Pancreas (tissue), 10 donors: ENCODE measurements at regions not wholly inside any gene's neighbourhood (a gene's known extent, or its start where the extent isn't known, plus 50 kb on each side); places are given as distances from the start of the nearest gene placed in this dataset.

ENCODE experiments used
- ATAC-seq, 4 donors: fragments of 200-7000 bp; cut with Tn5 transposase; one replicate each; pipeline versions ENCODE4 v1.8.0 to v1.9.1; 2020; ENCODE audit warnings: mild to moderate bottlenecking in 4 of 4, moderate library complexity in 4 of 4
- DNase-seq, 6 donors: peaks; one replicate each; pipeline ENCODE4 v3.0.0-alpha.2; 2020
- FAIRE-seq: peaks from 2 replicates; lab custom pipeline; 2012; peaks lifted over from hg19 to GRCh38; lab: Jason Lieb, UNC
- H3K27ac ChIP-seq, 4 donors: fragments of 200-600 bp; sonication (generic); 1 replicate in 3 of 4; 2 replicates in 1 of 4; pipeline versions ENCODE4 v1.5.0 to v1.8.0; 2020
- H3K27me3 ChIP-seq, 4 donors: fragments of 200-600 bp; one replicate each; pipeline ENCODE4 v1.8.0; 2021
- H3K36me3 ChIP-seq, 3 donors: fragments of 200-600 bp; sonication (generic) in 1 of 3; one replicate each; pipeline versions ENCODE4 v1.5.0 to v1.8.0; 2020 to 2021
- H3K4me1 ChIP-seq, 3 donors: fragments of 200-600 bp; one replicate each; pipeline ENCODE4 v1.8.0; 2021
- H3K4me3 ChIP-seq, 4 donors: fragments of 200-600 bp; sonication (generic) in 2 of 4; one replicate each; pipeline versions ENCODE4 v1.5.0 to v1.8.0; 2020 to 2021
- H3K9me3 ChIP-seq, 4 donors: fragments of 200-600 bp; one replicate each; pipeline ENCODE4 v1.8.0; 2021
- WGBS, 2 donors: extraction: QIAGEN DNeasy Blood & Tissue Kit; methylation state at CpG; one replicate each; pipeline ENCODE4 v1.1.7; 2013; 5-methylcytosine and 5-hydroxymethylcytosine counted together
- intact Hi-C, 3 donors: fragments of 100-400 bp; cut with DNase I; formaldehyde crosslinking; loops; one replicate each; pipeline versions ENCODE4 v1.11.1 to v1.14.2; 2022
- TF ChIP-seq, protein P1 (sequence below), 4 donors: fragments of 200-600 bp; sonication (generic) in 3 of 4; IDR thresholded peaks; one replicate each; pipeline versions ENCODE4 v1.5.0 to v1.8.0; 2021; ENCODE audit warnings: antibody characterized with exemption in 4 of 4
- donor health status: healthy with polysubstance abuse.
- donor health status: DM: no; HTN: no; CAD: no; lungs with moderate emphysema.
- donor health status: DM: no; HTN: no; CAD: no.
- donor health status: control.
- donor health status: control.
- donor health status: Bipolar disorder and iron deficiency.
- donor health status: DM: yes; HTN: yes; CAD: no.
- donor health status: DM: no; HTN: no; CAD: no.
- donor health status: DM: no; HTN: no; CAD: no.
- donor health status: DM: yes; HTN: yes; CAD: no.

DNA sequence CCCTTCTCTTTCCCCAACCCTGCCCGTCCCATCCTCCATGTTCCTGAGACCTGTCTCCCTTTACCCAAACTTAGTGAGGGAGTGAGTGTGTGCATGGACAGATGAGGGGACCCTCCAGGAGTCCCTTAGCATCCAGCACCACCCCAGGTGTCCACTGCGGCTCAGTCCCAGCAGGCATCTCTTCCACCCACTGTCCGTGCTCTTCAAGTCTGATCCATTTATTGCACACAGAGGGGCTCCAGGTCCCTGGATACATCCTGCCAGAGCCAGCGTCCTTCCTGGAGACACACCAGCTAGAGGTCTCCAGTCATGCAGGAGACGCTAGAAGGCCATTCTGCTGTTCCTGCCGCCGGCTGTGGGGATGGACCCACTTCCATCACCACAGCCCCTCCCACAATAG lies 239.2 kb downstream of the ADGRD1 start:
- no peaks in the 10 kb centered on the region for H3K27me3 ChIP-seq
- ATAC-seq: no peak
- no peaks in the 10 kb centered on the region for H3K4me1 ChIP-seq
- WGBS, 2 donors: 60 to 71% methylated on average over 7 of the region's 7 CpGs
- no peak for FAIRE-seq
- no peak overlapping the region for H3K4me3 ChIP-seq
- TF ChIP-seq, protein P1, sequence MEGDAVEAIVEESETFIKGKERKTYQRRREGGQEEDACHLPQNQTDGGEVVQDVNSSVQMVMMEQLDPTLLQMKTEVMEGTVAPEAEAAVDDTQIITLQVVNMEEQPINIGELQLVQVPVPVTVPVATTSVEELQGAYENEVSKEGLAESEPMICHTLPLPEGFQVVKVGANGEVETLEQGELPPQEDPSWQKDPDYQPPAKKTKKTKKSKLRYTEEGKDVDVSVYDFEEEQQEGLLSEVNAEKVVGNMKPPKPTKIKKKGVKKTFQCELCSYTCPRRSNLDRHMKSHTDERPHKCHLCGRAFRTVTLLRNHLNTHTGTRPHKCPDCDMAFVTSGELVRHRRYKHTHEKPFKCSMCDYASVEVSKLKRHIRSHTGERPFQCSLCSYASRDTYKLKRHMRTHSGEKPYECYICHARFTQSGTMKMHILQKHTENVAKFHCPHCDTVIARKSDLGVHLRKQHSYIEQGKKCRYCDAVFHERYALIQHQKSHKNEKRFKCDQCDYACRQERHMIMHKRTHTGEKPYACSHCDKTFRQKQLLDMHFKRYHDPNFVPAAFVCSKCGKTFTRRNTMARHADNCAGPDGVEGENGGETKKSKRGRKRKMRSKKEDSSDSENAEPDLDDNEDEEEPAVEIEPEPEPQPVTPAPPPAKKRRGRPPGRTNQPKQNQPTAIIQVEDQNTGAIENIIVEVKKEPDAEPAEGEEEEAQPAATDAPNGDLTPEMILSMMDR (IDR thresholded peaks at IDR 0.05): no peak
- DNase-seq: no peak
- H3K36me3 ChIP-seq: no peaks in the 10 kb centered on the region
- H3K27ac ChIP-seq: no peak overlapping the region
- no peaks in the 10 kb centered on the region for H3K9me3 ChIP-seq
- intact Hi-C loops: no loop called here

DNA sequence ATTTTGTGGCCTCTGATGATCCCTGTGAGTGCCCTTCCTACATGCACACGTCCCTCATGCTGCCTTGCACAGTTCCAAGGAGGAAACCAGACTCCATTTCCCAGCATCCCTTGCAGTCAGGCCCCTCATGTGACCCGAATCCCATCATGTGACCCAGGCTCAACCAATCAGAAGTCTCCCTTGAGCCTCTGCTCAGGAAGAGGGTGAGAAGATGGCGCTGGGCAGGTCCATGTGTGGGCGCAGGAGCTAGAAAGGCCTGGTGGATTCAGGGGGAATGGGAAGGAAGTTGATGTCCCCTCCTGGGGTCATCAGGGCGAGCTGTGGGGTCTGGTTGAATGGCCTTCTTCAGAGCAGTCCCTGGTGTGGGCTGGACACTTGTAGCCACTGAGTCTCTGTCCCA lies 240.5 kb downstream of the ADGRD1 start:
- no peak overlapping the region for H3K27ac ChIP-seq
- no peak for DNase-seq
- ATAC-seq: no peak
- FAIRE-seq: no peak
- no peaks in the 10 kb centered on the region for H3K36me3 ChIP-seq
- no peak overlapping the region for H3K4me3 ChIP-seq
- H3K4me1 ChIP-seq: no peaks in the 10 kb centered on the region
- no peaks in the 10 kb centered on the region for H3K27me3 ChIP-seq
- intact Hi-C loops: no loop called here
- TF ChIP-seq, protein P1 (IDR thresholded peaks at IDR 0.05): no peak
- H3K9me3 ChIP-seq: no peaks in the 10 kb centered on the region
- WGBS, 2 donors: 73 to 80% methylated on average over 5 of the region's 5 CpGs

DNA sequence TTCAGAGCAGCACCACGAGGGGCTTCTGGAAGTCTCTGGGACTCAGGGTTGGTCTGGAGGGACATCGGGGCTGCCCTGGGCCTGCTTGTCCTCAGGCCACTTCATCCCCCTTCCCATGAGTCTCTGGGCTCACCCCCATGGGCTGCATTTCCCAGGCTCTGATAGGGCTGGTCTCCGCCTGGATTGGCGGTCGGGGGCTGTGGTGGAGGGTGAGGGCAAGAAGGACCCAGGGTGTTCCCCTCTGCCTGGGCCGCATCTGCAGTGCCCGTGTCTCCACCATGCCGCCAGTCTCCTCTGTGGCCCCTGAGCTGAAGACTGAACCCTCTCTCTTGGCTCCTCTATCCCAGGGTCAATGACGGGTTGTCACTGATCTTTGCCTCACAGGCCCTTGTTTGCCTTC lies 242.1 kb downstream of the ADGRD1 start:
- ATAC-seq (no peak), FAIRE-seq (no peak), DNase-seq (no peak)
- Histone ChIP-seq H3K4me3 (no peak overlapping the region), H3K4me1 (no peaks in the 10 kb centered on the region), H3K9me3 (no peaks in the 10 kb centered on the region), H3K36me3 (no peaks in the 10 kb centered on the region), H3K27me3 (no peaks in the 10 kb centered on the region), H3K27ac (no peak overlapping the region)
- 66 to 74% methylated on average over 9 of the region's 9 CpGs for WGBS, 2 donors
- intact Hi-C loops: no loop called here
- TF ChIP-seq, protein P1 (IDR thresholded peaks at IDR 0.05): no peak

DNA sequence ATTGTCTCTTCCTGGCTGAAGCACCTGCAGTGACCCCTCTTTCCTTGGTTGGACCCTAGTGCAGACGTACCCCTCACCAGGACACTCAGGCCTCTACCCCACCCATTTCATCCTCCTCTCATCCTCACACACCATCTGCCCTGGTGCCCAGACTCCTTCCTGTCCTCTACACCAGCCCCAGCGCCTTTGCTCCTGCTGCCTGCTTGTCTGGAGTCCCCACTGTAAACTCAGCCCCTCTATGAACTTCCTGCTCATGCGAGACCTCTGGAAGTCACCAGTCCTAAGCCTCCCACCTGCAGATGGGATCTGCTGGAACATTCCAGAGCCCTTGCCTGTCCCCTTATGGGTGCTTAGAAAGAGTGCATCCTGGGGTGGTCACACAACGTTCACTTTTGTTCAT lies 242.5 kb downstream of the ADGRD1 start:
- ATAC-seq: no peak
- no peak for DNase-seq
- no peaks in the 10 kb centered on the region for H3K36me3 ChIP-seq
- WGBS, 2 donors: 42 to 64% methylated on average over 4 of the region's 4 CpGs
- TF ChIP-seq, protein P1 (IDR thresholded peaks at IDR 0.05): no peak
- H3K4me3 ChIP-seq: no peak overlapping the region
- intact Hi-C loops: no loop called here
- no peaks in the 10 kb centered on the region for H3K4me1 ChIP-seq
- H3K27me3 ChIP-seq: no peaks in the 10 kb centered on the region
- H3K27ac ChIP-seq: no peak overlapping the region
- H3K9me3 ChIP-seq: no peaks in the 10 kb centered on the region
- no peak for FAIRE-seq

DNA sequence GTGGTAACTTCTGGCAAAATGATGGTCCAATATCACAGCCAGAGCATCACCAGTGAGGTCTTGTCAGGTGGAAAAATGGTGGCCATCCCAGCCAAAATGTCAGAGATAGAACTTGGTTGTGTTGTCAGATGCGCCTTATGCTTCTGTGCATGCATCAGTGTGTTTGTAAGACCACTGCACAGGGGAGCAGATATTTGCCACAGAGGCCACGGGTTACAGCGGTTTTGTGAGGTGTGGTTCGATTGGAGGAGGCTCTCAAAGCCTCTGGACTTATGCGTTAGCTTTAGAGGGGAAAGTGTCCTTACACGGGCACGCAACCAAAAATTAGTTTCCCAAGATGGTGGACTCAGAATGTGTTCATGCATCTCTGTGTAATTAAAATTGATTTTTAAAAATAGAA lies 243.8 kb downstream of the ADGRD1 start:
- Histone ChIP-seq H3K4me3 (no peak overlapping the region), H3K36me3 (no peaks in the 10 kb centered on the region), H3K27ac (no peak overlapping the region), H3K9me3 (no peaks in the 10 kb centered on the region), H3K4me1 (no peaks in the 10 kb centered on the region), H3K27me3 (no peaks in the 10 kb centered on the region)
- intact Hi-C loops: no loop called here
- WGBS, 2 donors: 75 to 84% methylated on average over 7 of the region's 7 CpGs
- no peak for FAIRE-seq
- no peak for ATAC-seq
- TF ChIP-seq, protein P1 (IDR thresholded peaks at IDR 0.05): no peak
- no peak for DNase-seq
